OCI-LY3 (cell line): ENCODE measurements at regions not wholly inside any gene's neighbourhood (a gene's known extent, or its start where the extent isn't known, plus 50 kb on each side); places are given as distances from the start of the nearest gene placed in this dataset.

Experiments used
- H2AFZ ChIP-seq: fragments of 200-600, 300-600 bp; shearing (Covaris generic); 2 replicates; pipeline ENCODE4 v1.6.0; 2014; ENCODE audit warnings: antibody characterized with exemption, low read depth, low read length
- H3K27ac ChIP-seq: fragments of 200-600, 300-600 bp; sonication (generic); 2 replicates; pipeline ENCODE4 v1.5.1; 2014; ENCODE audit warnings: mild to moderate bottlenecking, low read length, moderate library complexity, mixed read lengths
- H3K27me3 ChIP-seq: fragments of 200-600, 300-600 bp; sonication (generic); 2 replicates; pipeline ENCODE4 v1.6.1; 2014; ENCODE audit warnings: low read depth, low read length, mixed read lengths
- H3K36me3 ChIP-seq: fragments of 200-600, 300-600 bp; sonication (generic); replicated peaks from 2 replicates; pipeline ENCODE3; 2014; ENCODE audit warnings: low read depth, low read length, mixed read lengths
- H3K4me1 ChIP-seq: fragments of 300-600, 200-600 bp; sonication (generic); 2 replicates; pipeline ENCODE4 v1.6.1; 2014; ENCODE audit warnings: low read length, mixed read lengths
- H3K4me2 ChIP-seq: fragments of 200-600, 300-600 bp; sonication (generic); 2 replicates; pipeline ENCODE4 v1.6.1; 2014; ENCODE audit warnings: low read length, mixed read lengths
- H3K4me3 ChIP-seq: fragments of 300-600, 200-600 bp; sonication (generic); 2 replicates; pipeline ENCODE4 v1.5.1; 2014; ENCODE audit warnings: antibody characterized with exemption, mild to moderate bottlenecking, low read length, moderate library complexity
- H3K79me2 ChIP-seq: fragments of 300-600, 200-600 bp; shearing (Covaris generic); 2 replicates; pipeline ENCODE4 v1.6.1; 2014; ENCODE audit warnings: mild to moderate bottlenecking, low read length, mixed read lengths
- H3K9ac ChIP-seq: fragments of 300-600, 200-600 bp; shearing (Covaris generic); 2 replicates; pipeline ENCODE4 v1.6.0; 2014; ENCODE audit warnings: mild to moderate bottlenecking, low read length, moderate library complexity
- H3K9me3 ChIP-seq: fragments of 200-600, 300-600 bp; shearing (Covaris generic); 2 replicates; pipeline ENCODE4 v1.6.1; 2014; ENCODE audit warnings: low read length, mixed read lengths; ENCODE audit not compliant: insufficient read depth
- H4K20me1 ChIP-seq: fragments of 200-600, 300-600 bp; sonication (generic); 2 replicates; pipeline ENCODE4 v1.6.1; 2016; ENCODE audit warnings: low read length, mixed read lengths; ENCODE audit not compliant: insufficient read depth
- CTCF ChIP-seq: fragments of 200-600, 300-600 bp; sonication (generic); IDR thresholded peaks from 2 replicates; pipeline ENCODE4 v1.5.1; 2014; ENCODE audit warnings: antibody characterized with exemption, low read length, low read depth
- EZH2phosphoT487 ChIP-seq: fragments of 200-600 bp; shearing (Covaris generic); IDR thresholded peaks from 2 replicates; pipeline ENCODE4 v1.6.1; 2018; ENCODE audit warnings: antibody characterized with exemption, mixed run types, low read depth

GRCh38 chr14:51398898-51399297, 158.9 kb downstream of the TMX1 start:
- H3K27me3 ChIP-seq: no peaks in the 10 kb centered on the region; the same call in 1 of the 2 replicates
- H3K4me3 ChIP-seq: no peak overlapping the region
- TF ChIP-seq EZH2phosphoT487: no peak
- TF ChIP-seq CTCF: no peak
- H3K36me3 ChIP-seq: no peaks in the 10 kb centered on the region
- H3K79me2 ChIP-seq: no peaks in the 10 kb centered on the region
- no peak overlapping the region for H3K4me2 ChIP-seq
- H3K9ac ChIP-seq: no peak overlapping the region
- no peak overlapping the region for H3K27ac ChIP-seq
- H2AFZ ChIP-seq: no peak overlapping the region; the same call in 1 of the 2 replicates
- H3K9me3 ChIP-seq: no peaks in the 10 kb centered on the region
- no peaks in the 10 kb centered on the region for H4K20me1 ChIP-seq
- H3K4me1 ChIP-seq: no peaks in the 10 kb centered on the region

- Histone ChIP-seq H3K4me3 (no peak overlapping the region), H3K27me3 (no peaks in the 10 kb centered on the region; the same call in 1 of the 2 replicates), H3K4me1 (no peaks in the 10 kb centered on the region), H4K20me1 (no peaks in the 10 kb centered on the region), H3K27ac (no peak overlapping the region), H3K79me2 (no peaks in the 10 kb centered on the region), H3K4me2 (no peak overlapping the region), H3K36me3 (no peaks in the 10 kb centered on the region), H3K9me3 (no peaks in the 10 kb centered on the region), H2AFZ (no peak overlapping the region), H3K9ac (no peak overlapping the region)
- TF ChIP-seq CTCF (no peak), EZH2phosphoT487 (no peak)
These were observed 160.1 kb downstream of the TMX1 start for GRCh38 chr14:51400139-51400538.

GRCh38 chr14:51401272-51401671, 161.2 kb downstream of the TMX1 start:
- no peak overlapping the region for H2AFZ ChIP-seq
- H3K36me3 ChIP-seq: no peaks in the 10 kb centered on the region
- no peak overlapping the region for H3K4me2 ChIP-seq
- H3K9ac ChIP-seq: no peak overlapping the region
- H3K79me2 ChIP-seq: no peaks in the 10 kb centered on the region
- H3K4me1 ChIP-seq: no peaks in the 10 kb centered on the region
- H3K27ac ChIP-seq: no peak overlapping the region
- TF ChIP-seq EZH2phosphoT487 (no peak), CTCF (no peak)
- no peaks in the 10 kb centered on the region for H4K20me1 ChIP-seq
- no peaks in the 10 kb centered on the region for H3K9me3 ChIP-seq
- no peaks in the 10 kb centered on the region; the same call in 1 of the 2 replicates for H3K27me3 ChIP-seq
- H3K4me3 ChIP-seq: no peak overlapping the region

- no peak overlapping the region for H3K27ac ChIP-seq
- no peak overlapping the region for H3K4me3 ChIP-seq
- H3K9ac ChIP-seq: no peak overlapping the region
- TF ChIP-seq CTCF: no peak
- no peak for TF ChIP-seq EZH2phosphoT487
- H3K79me2 ChIP-seq: no peaks in the 10 kb centered on the region
- H3K4me2 ChIP-seq: no peak overlapping the region
- no peaks in the 10 kb centered on the region; the same call in 1 of the 2 replicates for H3K27me3 ChIP-seq
- H4K20me1 ChIP-seq: no peaks in the 10 kb centered on the region
- H2AFZ ChIP-seq: no peak overlapping the region
- H3K36me3 ChIP-seq: no peaks in the 10 kb centered on the region
- H3K9me3 ChIP-seq: no peaks in the 10 kb centered on the region
- no peaks in the 10 kb centered on the region for H3K4me1 ChIP-seq
These were observed 161.7 kb downstream of the TMX1 start for GRCh38 chr14:51401756-51402155.
